Esophagus (tissue), 2 donors: ENCODE measurements at regions not wholly inside any gene's neighbourhood (a gene's known extent, or its start where the extent isn't known, plus 50 kb on each side); places are given as distances from the start of the nearest gene placed in this dataset.
"Not testable (repeated sequence)": the region's sequence is repeated elsewhere in the genome, so short reads cannot be mapped to it uniquely, and the experiment has no call there.

ENCODE experiments used
- H3K27ac ChIP-seq, 2 donors: one replicate each; pipeline ENCODE4 v1.5.1; 2013; ENCODE audit warnings: low read depth in 2 of 2, mild to moderate bottlenecking in 2 of 2, inconsistent platforms in 1 of 2, low read length in 1 of 2, moderate library complexity in 1 of 2
- H3K27me3 ChIP-seq, 2 donors: one replicate each; pipeline ENCODE4 v1.6.1; 2013; ENCODE audit warnings: low read length in 2 of 2, control low read depth in 1 of 2, mild to moderate bottlenecking in 1 of 2; ENCODE audit not compliant: insufficient read depth in 2 of 2, control insufficient read depth in 1 of 2
- H3K36me3 ChIP-seq, 2 donors: one replicate each; pipeline ENCODE4 v1.6.1; 2013; ENCODE audit warnings: low read length in 1 of 2; ENCODE audit not compliant: control insufficient read depth in 2 of 2, insufficient read depth in 2 of 2
- H3K4me1 ChIP-seq, 2 donors: one replicate each; pipeline ENCODE4 v1.6.1; 2013; ENCODE audit warnings: low read length in 1 of 2; ENCODE audit not compliant: control insufficient read depth in 2 of 2, insufficient read depth in 2 of 2
- H3K4me3 ChIP-seq, 2 donors: one replicate each; pipeline ENCODE4 v1.5.1; 2013; ENCODE audit warnings: low read length in 2 of 2, mild to moderate bottlenecking in 2 of 2, low read depth in 1 of 2, moderate library complexity in 1 of 2
- H3K9me3 ChIP-seq, 2 donors: one replicate each; pipeline ENCODE4 v1.6.1; 2013; ENCODE audit warnings: mild to moderate bottlenecking in 2 of 2, low read depth in 1 of 2, low read length in 1 of 2, moderate library complexity in 1 of 2; ENCODE audit not compliant: control insufficient read depth in 2 of 2, insufficient read depth in 1 of 2
- WGBS, 2 donors: extraction: QIAGEN DNeasy Blood & Tissue Kit; methylation state at CpG; one replicate each; pipeline ENCODE4 v1.1.7; 2013; 5-methylcytosine and 5-hydroxymethylcytosine counted together
- donor health status: healthy with polysubstance abuse.
- donor health status: Bipolar disorder and iron deficiency.

GRCh38 chr9:41648564-41648963, 459.4 kb upstream of the ZNG1F start:
- not testable (repeated sequence) for H3K27ac ChIP-seq, H3K4me3 ChIP-seq, H3K36me3 ChIP-seq

GRCh38 chr9:41646246-41646645, 457.1 kb upstream of the ZNG1F start:
- not testable (repeated sequence) for H3K27me3 ChIP-seq, H3K9me3 ChIP-seq, H3K4me1 ChIP-seq, H3K4me3 ChIP-seq, H3K36me3 ChIP-seq, H3K27ac ChIP-seq
- WGBS, 2 donors = 91 to 96% methylated on average over 24 to 26 of the region's 26 CpGs

More at GRCh38 chr9:41648564-41648963, 459.4 kb upstream of the ZNG1F start:
- H3K9me3 ChIP-seq, H3K4me1 ChIP-seq, H3K27me3 ChIP-seq: not testable (repeated sequence)
- no CpG with 5 or more reads among the region's 19 CpGs for whole genome bisulfite sequencing, 2 donors

GRCh38 chr9:41643571-41644279, 454.6 kb upstream of the ZNG1F start:
- Histone ChIP-seq H3K4me3 (peak overlapping the region; percentile 22 to 37), H3K27ac (peak overlapping the region in 1 of 2 donors; percentile 31)
- not testable (repeated sequence) for H3K27me3 ChIP-seq, H3K4me1 ChIP-seq, H3K9me3 ChIP-seq, H3K36me3 ChIP-seq
- WGBS, 2 donors = 6 to 10% methylated on average over 52 to 55 of the region's 55 CpGs

GRCh38 chr9:41633726-41634125, 444.6 kb upstream of the ZNG1F start:
- H3K27ac ChIP-seq, H3K9me3 ChIP-seq, H3K27me3 ChIP-seq, H3K4me1 ChIP-seq, H3K36me3 ChIP-seq, H3K4me3 ChIP-seq: not testable (repeated sequence)
- 71 to 76% methylated on average over 3 of the region's 3 CpGs for WGBS, 2 donors

- H3K27ac ChIP-seq, H3K4me1 ChIP-seq, H3K4me3 ChIP-seq, H3K27me3 ChIP-seq, H3K9me3 ChIP-seq, H3K36me3 ChIP-seq: not testable (repeated sequence)
- 88 to 89% methylated on average over 9 to 10 of the region's 10 CpGs for WGBS, 2 donors
Observed at GRCh38 chr9:41623666-41624065, 434.5 kb upstream of the ZNG1F start.

GRCh38 chr9:41619254-41619653, 430.1 kb upstream of the ZNG1F start:
- WGBS, 2 donors = 50 to 92% methylated on average over 2 of the region's 2 CpGs

GRCh38 chr9:41606961-41607547, 417.9 kb upstream of the ZNG1F start:
- WGBS, 2 donors = 78 to 82% methylated on average over 1 to 3 of the region's 4 CpGs

More at GRCh38 chr9:41619254-41619653, 430.1 kb upstream of the ZNG1F start:
- not testable (repeated sequence) for H3K4me1 ChIP-seq, H3K4me3 ChIP-seq, H3K27me3 ChIP-seq, H3K36me3 ChIP-seq, H3K9me3 ChIP-seq, H3K27ac ChIP-seq

GRCh38 chr9:41565572-41565971, 376.5 kb upstream of the ZNG1F start:
- not testable (repeated sequence) for H3K4me1 ChIP-seq, H3K4me3 ChIP-seq, H3K36me3 ChIP-seq, H3K9me3 ChIP-seq, H3K27ac ChIP-seq, H3K27me3 ChIP-seq
- 18 to 24% methylated on average over 1 of the region's 1 CpG for WGBS, 2 donors

More at GRCh38 chr9:41606961-41607547, 417.9 kb upstream of the ZNG1F start:
- not testable (repeated sequence) for H3K27ac ChIP-seq, H3K27me3 ChIP-seq, H3K4me3 ChIP-seq, H3K4me1 ChIP-seq, H3K9me3 ChIP-seq, H3K36me3 ChIP-seq
